ENCODE measurements at regions not wholly inside any gene's neighbourhood (a gene's known extent, or its start where the extent isn't known, plus 50 kb on each side); places are given as distances from the start of the nearest gene placed in this dataset.
"Not testable (repeated sequence)": the region's sequence is repeated elsewhere in the genome, so short reads cannot be mapped to it uniquely, and the experiment has no call there.

GRCh38 chr12:89781156-89781555 is 72.5 kb upstream of the ATP2B1 start:
- no peak for DNase-seq (ENCODE audit: low read depth in 4 of 4, low spot score in 3 of 4)

DNA sequence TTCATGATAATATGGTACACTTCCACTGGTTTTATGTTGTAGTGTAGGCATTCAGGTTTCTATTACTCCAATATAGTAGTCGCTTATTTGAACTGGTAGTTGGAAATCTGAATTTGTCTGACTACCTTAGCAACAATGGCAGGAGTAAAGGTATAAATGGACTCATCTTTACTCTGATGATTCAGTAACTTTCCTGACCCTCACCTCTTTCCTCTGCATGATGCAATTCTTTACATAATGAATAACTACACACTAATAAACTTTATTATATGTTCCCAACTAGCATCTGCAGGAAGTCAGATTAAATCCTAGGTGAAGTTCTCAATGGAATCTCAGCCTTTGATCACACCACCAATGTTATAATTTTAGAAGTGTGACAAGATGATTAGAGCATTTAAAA is 70.5 kb upstream of the ATP2B1 start:
- DNase-seq (ENCODE audit: low read depth in 4 of 4, low spot score in 3 of 4): no peak

DNA sequence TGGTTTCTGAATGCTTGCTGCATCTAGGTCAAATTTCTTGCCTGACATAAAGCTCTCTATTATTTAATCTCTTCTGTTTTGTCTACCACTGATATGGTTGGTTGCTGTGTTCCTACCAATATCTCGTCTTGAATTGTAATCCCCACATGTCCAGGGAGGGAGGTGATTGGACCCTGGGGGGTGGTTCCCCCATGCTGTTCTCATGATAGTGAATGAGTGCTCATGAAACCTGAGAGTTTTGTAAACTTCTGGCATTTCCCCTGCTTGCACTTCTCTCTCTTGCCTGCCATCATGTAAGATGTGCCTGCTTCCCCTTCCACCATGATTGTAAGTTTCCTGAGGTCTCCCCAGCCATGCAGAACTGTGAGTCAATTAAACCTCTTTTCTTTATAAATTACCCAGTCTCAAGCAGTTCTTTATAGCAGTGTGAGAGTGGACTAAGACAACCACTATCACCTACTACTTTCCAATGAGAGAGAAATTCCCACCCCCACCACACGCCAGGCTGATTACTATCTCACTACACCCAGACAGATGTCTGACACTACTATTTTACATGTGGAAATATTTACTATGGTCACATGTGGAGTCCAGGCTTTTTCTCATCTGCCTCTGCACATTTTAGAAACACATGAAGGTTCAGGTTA is 69.2 kb upstream of the ATP2B1 start:
- no peak for DNase-seq (ENCODE audit: low read depth in 4 of 4, low spot score in 3 of 4)

GRCh38 chr12:89775986-89776365 is 67.3 kb upstream of the ATP2B1 start:
- no peak for DNase-seq (ENCODE audit: low read depth in 4 of 4, low spot score in 3 of 4)

DNA sequence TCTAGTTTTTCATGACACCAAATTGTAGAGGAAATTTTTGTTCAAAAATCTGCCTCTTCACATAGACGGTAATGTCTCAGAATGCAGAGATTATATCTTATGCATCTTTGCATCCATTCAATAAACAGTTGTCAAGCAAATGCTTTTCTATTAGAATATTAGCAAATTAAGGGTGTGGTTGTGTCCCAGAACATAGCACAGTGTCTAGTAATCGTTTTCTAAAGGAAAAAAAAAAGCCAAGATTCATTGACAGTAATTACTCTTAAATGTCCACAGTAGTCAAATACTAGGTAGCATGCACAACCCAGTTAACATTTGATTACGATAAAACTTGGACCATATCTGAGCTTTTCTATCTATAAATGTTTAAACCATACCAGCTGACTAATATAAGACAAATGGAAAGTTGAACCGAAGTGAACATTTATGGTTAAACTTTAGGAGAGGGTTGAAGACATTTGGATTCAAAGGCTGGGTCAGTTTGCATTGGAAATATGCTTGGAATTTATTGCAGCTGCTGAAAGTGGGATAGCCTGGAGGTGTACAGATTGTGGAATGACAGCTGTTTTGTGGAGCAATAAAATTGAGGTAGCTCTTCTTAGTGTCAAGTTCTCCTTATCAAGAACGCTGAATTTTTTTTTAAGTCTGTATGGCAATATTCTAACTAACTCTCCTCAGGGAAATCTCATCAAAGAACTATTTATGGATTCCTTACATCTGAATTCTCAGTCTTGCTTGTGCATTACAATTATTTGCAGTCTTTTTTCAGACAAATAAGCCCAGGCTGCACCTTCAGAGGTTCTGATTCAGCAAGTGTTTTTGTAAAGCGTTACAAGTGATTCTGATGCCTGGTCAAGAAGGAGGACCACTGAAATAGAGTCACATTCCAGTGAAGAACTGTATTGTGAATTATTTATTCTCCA is 66.7 kb upstream of the ATP2B1 start:
- DNase-seq (ENCODE audit: low read depth in 4 of 4, low spot score in 3 of 4): no peak

GRCh38 chr12:89774645-89775044 is 66.0 kb upstream of the ATP2B1 start:
- DNase-seq (ENCODE audit: low read depth in 4 of 4, low spot score in 3 of 4): no peak

DNA sequence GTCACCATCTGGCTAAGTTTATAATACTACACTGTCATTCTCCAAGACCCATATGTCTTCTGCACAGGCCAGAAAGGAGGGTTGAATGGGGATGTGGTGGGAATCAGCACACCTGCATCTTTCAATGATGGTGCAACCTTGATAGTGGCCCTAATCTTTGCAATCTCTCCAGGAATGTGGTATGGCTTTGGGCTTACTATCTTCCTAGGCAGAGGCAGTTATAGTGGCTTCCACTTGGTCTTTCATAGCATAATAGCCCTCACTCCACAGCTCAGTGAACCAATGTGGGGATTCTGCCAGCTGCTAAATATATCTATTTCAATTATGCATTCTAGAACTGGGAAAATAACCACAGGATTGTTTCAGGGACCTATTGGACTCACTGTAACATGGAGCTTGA is 61.8 kb upstream of the ATP2B1 start:
- DNase-seq (ENCODE audit: low read depth in 4 of 4, low spot score in 3 of 4): no peak

GRCh38 chr12:89769483-89769818 is 60.8 kb upstream of the ATP2B1 start:
- DNase-seq (ENCODE audit: low read depth in 4 of 4, low spot score in 3 of 4): no peak

DNA sequence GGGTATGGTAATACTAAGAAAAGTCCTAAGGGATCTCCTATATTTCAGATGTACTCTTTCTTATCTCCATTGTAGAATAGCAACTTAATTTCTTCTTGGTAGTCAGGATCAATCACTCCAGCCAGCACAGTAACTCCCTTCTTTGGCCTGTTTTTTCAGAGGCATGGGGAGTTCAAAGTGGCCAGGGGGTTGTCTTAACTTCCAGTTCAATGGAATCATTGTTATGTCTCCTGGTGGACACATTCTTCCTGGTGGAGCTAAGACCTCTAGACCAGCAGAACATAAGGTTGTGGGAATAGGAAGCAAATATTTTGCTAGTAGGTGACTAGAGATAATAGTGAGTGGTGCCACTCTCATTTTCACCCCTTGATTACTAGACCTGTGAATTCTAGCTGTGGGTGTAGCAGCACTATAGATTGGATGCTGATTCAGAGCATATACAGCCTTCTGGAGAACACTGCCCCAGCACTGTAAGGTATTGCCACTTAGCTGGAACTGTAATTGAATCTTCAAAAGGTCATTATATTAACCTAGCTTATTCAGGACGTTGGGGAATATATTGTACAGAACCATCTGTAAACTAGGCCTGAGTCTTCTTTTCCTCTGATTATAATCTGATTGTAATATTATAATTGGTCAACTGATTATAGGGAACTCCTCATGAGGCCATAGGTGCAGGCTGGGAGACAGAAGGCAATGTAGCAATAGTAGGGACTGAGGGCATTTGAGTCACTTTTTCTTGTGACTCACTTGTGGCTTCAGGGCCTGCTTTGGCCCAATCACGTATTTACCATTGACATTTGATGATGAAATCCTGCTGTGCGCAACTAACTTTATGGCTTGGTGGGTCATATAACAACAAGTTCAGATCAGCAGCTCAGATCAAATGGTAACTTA is 60.2 kb upstream of the ATP2B1 start:
- no peak for DNase-seq (ENCODE audit: low read depth in 4 of 4, low spot score in 3 of 4)

- no peak for DNase-seq (ENCODE audit: low read depth in 4 of 4, low spot score in 3 of 4)
Measured at GRCh38 chr12:89765959-89766824, 57.6 kb upstream of the ATP2B1 start.

- not testable (repeated sequence) for DNase-seq (ENCODE audit: low read depth in 4 of 4, low spot score in 3 of 4)
Measured at GRCh38 chr12:89764164-89764563, 55.5 kb upstream of the ATP2B1 start.

DNA sequence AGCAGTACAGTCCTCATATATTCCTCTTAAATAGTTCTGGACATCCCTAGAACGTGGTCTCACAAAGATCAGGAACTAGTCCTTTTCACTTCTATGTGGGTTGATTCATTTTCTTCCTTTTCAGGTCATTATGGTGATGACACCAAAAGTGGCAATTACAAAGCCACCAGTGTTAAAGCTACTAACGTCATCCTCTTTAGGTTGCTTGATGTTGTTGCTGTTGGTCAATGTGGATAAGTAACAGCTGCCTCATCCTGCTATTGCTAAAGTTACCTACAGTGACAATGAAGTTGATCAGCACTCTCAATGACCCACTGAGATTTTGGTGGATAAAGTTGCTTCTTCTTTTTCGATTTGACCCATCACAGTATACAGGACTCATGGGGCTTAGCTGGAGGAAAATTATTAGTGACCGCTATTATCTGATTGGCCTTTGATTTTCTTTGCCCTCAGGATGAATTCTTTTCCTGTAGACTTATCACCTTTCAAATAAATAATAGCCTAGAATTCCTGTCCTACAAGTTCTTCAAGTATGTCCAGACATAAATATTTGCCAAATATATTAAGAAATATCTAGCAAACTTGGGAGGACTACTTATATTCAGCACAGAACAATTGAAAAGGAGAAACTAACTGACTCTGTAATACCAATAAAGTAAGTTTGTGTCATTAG is 54.0 kb upstream of the ATP2B1 start:
- DNase-seq (ENCODE audit: low read depth in 4 of 4, low spot score in 3 of 4): no peak

DNA sequence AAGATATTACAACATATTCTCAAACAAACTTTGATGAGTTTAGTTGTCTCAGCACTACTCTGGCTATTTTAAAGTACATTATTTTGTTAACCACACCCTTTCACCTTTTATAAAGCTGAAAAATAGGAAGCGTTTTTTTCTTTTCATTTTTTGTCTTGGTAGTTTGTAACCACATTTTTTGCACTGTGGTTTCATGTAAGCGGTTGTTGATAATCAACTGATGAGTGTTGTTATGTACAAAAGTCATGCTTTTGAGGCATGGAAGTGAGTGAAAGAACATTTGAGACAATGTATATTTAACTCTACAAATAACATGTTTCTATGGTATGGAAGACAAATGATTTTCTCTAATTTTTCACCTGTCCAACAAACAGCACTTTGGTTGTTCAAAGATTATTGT is 52.1 kb upstream of the ATP2B1 start:
- DNase-seq (ENCODE audit: low read depth in 4 of 4, low spot score in 3 of 4): no peak

Data from right renal pelvis (tissue), 4 donors.